ENCODE measurements at regions not wholly inside any gene's neighbourhood (a gene's known extent, or its start where the extent isn't known, plus 50 kb on each side); places are given as distances from the start of the nearest gene placed in this dataset.

DNA sequence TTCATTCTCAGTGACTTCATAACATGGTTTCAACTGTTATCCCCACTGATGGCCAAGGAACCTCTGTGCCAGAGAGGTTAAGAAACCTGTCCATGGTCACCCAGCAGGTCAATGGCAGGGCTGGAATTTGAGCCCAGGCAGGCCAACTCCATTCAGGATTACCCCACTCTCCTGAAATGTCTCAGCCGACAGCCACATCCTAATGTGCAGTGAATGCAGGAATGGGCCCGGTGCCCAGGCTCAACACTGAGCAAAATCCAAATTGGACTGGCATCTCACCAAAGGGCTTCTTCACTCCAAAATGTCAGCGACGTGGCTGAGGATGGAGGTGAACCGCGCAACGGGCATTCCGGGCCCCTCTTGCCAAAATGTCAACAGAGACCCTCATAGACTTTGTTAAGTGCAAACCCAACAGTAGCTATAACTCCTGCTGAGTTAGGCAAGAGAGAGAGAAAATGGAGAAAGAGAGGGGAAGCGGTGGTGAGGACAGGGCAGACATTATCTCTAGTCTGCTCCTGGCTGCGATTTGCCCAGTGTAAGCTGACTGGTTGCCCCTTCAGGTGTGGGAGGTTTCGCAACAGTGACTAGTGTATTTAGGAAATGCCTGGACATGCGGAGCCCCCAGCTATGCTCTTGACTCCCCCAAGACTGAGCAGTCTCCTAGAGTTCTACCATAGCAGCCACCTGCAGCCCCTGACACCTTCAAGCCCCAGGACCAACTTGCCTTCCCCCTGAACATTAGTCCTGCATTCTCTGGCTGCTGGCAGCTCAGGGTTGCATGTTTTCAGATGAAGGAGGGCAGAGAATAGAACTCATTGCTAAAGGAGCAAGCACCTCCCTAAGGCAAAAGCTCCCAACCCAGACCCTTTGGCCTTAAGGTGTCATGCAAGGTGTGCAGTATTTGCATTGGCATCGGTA lies 167.7 kb downstream of the ANAPC1 start:
- no peak for DNase-seq (ENCODE audit: low spot score)

GRCh38 chr2:111716905-111717775 lies 166.9 kb downstream of the ANAPC1 start:
- DNase-seq (ENCODE audit: low spot score) = no peak
